HG02852 (cell line): ENCODE measurements at regions not wholly inside any gene's neighbourhood (a gene's known extent, or its start where the extent isn't known, plus 50 kb on each side); places are given as distances from the start of the nearest gene placed in this dataset.
"Not testable (repeated sequence)": the region's sequence is repeated elsewhere in the genome, so short reads cannot be mapped to it uniquely, and the experiment has no call there.

Experiments
- ATAC-seq: cut with Tn5 transposase; IDR thresholded peaks from one replicate; pipeline ENCODE4 v1.9.1; 2021; ENCODE audit warnings: mild to moderate bottlenecking, moderate library complexity; ENCODE audit not compliant: unreplicated experiment

- ATAC-seq: no peak
Measured at GRCh38 chr4:14396183-14396582, 606.1 kb upstream of the CPEB2 start.

DNA sequence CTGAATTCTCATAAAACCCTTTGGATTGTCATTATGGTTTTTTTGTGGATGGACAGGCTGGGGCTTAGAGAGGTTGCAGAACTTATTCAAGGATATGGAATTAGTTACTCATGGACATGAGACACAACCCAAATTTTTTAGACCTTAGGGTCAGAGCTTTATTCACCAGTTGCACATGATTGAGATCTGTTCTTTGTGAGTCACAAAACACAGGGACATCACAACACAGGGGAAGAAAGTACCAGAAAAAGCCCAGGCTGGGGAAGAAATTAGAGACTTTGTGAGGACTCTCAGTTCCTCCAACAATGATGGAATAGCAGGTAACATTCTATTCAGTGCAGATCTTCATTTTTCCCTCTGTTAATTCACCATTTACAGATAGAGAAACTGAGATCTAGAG lies 602.4 kb upstream of the CPEB2 start:
- ATAC-seq: no peak

GRCh38 chr4:14400307-14400706 lies 602.0 kb upstream of the CPEB2 start:
- ATAC-seq: no peak

DNA sequence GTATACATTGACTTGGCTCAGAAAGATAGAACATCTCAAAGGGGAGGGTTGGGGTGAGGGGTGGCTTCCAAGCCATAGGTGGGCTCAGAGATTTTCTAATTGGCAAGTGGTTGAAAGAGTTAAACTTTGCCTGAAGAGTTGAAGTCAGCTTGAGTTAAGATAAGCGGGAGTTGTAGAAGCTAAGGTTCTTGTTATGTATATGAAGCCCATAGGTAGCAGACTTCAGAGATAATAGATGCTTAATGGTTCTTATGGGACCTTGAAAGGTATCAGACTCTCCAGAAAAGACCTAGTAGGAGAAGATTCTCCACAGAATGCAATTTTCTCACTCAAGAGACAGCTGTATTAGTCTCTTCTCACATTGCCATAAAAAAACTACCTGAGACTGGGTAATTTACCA lies 599.1 kb upstream of the CPEB2 start:
- ATAC-seq: no peak

DNA sequence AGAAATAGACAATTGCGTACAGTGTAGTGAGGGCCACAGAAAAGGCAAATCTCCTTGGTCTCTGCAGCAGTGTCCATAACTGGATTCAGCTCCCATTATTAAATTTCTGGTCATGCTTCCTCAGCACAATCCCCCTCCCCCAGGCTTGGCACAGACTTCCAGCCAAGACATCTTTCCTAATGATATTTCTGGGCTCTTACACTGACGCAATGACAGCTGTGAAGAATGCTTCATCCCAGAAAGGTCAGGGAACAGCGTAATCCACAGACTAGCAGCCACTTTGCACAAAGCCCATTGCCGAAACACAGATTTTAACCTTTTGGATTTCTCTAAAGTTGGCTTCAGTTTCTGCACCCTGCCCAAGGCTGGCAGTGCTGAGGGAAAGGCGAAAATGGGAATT lies 597.6 kb upstream of the CPEB2 start:
- ATAC-seq: no peak

DNA sequence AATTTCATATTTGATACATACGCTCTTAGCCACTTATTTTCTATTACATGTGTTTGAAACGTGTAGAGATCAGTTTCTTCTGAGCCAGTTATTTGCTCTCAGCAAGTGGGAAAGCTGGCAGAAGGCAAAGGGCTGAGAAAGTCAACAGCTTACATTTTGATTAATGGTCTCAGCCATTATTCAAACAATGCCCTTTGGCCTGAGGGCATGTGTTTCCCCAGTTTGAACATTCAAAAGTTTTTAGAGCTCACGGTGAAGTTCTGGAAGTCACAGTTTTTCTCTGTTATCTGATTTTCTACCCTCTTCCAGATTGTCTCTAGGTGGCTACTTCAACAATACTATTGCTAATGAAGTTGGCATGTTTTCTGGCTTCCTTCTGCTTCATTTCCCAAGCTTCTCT lies 591.8 kb upstream of the CPEB2 start:
- no peak for ATAC-seq

- ATAC-seq: no peak
Measured at GRCh38 chr4:14415146-14415545, 587.1 kb upstream of the CPEB2 start.

GRCh38 chr4:14419516-14419915 lies 582.8 kb upstream of the CPEB2 start:
- no peak for ATAC-seq

GRCh38 chr4:14426297-14426696 lies 576.0 kb upstream of the CPEB2 start:
- not testable (repeated sequence) for ATAC-seq

DNA sequence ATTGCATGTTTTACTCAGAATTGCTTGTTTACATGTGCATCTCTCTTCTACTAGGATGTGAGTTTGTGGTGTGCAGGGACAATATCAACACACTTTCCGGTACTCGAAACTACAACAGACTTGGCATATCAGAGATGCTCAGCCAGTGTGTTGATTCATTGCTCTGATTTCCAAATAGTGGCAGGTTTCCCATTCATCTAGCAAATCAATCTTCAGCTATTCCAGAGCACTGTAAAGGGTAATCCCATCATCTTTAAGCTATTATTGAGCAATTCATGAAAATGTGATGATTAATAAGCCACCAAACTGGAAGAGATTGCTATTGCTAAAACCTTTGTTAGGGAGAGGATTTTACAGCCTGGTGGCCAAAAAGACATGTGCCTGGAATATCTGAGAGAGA lies 574.2 kb upstream of the CPEB2 start:
- no peak for ATAC-seq

- no peak for ATAC-seq
Measured at GRCh38 chr4:14431155-14432134, 570.8 kb upstream of the CPEB2 start.

- ATAC-seq: no peak
Measured at GRCh38 chr4:14434483-14434882, 567.8 kb upstream of the CPEB2 start.

GRCh38 chr4:14434916-14435315 lies 567.4 kb upstream of the CPEB2 start:
- no peak for ATAC-seq

- ATAC-seq: no peak
Measured at GRCh38 chr4:14441561-14441960, 560.7 kb upstream of the CPEB2 start.

DNA sequence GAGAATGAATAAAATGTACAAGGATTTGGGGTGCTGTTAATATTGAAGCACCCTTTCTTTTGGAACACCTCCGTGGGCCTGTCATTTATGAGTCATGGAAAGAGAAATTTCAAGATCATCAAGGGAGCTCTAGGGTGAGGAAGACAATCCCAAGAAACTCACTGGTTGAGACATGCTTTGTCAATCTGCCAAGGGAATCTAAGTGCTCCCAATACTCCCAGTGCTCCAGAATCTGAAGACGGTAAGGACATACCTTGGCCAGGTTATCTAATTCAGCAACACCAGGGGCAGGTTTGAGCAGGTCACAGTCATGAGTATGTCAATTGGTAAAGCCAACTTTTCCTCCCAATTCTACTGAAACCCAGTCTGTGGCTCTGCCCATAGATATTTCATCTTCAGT lies 556.4 kb upstream of the CPEB2 start:
- ATAC-seq: no peak

DNA sequence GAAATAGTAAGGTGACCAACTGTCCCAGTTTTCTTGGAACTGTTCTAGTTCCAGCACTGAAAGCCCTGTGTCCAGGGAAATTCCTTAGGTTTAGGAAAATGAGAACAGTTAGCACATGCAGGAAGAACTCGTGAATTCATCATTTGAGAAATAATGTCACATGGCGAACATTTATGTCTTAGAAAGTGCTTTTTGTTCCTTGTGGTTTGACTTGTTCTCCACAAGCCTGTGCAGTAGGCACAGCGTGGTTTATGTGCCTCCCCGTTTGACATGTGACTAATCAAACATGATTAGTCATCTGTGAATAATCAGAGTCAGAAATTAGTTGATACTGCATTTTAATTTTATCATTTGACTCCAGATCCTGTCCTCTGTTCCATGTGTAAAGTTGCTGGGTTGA lies 556.0 kb upstream of the CPEB2 start:
- ATAC-seq: no peak

DNA sequence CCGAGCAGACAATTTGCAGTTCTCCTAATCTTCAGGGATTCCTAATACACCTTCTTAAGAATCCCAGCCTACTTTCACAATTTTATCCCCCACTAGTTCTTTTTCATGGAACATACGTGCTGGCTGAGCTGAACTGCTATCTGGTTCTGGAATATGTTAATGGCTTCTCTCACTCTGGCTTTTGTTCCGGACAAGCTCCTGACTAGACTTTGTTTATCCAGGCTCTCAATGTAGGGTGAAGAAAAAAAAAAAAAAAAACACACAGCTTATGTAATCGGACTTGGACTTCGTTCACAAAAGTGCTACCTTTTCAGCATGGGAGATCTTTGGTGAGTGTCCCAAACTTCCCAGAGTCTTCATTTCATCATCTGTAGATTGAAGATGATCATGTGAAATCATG lies 555.4 kb upstream of the CPEB2 start:
- ATAC-seq: no peak

- no peak for ATAC-seq
Measured at GRCh38 chr4:14449308-14449707, 553.0 kb upstream of the CPEB2 start.

- ATAC-seq: no peak
Measured at GRCh38 chr4:14452001-14452400, 550.3 kb upstream of the CPEB2 start.

DNA sequence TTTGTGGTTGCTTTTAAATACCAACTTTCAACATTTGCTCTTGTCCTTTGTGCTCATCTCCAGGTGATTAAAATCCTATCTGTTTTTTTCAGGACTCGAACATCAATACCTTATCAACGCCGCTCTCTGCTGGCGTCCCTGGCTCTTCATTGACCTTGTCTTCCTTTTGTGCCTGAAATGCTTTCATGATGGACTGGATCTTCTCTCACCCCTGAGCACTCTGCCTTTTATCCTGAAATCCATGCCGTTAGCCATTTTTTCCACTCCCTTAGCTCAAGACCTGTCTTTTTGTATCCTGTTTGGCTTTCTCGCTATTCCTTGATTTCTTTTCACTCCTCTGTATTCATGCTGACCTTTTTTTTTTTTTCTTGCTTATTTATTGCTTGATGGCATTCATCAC lies 549.5 kb upstream of the CPEB2 start:
- ATAC-seq: no peak

DNA sequence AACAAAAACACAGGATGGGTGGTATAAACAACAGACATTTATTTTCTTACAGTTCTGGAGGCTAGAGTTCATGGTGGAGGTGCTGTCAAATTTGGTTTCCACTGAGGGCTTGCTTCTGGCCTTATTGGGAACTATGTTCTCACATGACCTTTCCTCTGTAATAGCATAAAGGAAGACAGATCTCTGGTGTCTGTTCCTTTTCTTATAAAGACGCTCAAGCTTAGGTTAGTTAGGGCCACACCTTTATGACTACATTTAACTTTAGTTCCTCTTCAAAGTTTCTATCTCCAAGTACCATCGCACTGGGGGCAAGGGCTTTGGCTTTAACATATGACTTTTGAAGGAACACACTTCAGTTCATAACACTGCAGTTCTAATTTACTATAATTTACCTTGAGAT lies 543.8 kb upstream of the CPEB2 start:
- no peak for ATAC-seq

DNA sequence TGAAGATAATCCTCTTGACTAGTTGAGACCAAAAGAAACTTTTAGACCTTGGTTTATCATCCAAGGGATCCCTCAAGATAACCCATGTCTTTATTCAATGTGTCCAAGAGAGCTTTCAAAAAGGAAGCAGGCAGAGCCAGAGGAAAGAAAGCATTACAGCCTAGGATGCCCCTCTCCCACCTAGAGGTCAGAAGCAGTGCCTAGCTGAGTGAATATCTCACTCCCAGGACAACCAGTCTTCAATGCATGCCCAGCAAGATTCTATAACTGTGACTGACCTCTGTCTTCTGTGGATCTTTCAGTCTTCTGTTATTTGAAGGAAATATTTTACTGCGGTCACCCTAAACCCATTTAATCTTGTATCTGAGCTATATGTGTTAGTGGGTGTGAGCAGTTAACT lies 537.2 kb upstream of the CPEB2 start:
- no peak for ATAC-seq

- no peak for ATAC-seq
Measured at GRCh38 chr4:14465507-14465906, 536.8 kb upstream of the CPEB2 start.
